Embryonic facial prominence (tissue), 1 donor: ENCODE measurements at regions not wholly inside any gene's neighbourhood (a gene's known extent, or its start where the extent isn't known, plus 50 kb on each side); places are given as distances from the start of the nearest gene placed in this dataset.
"Not testable (repeated sequence)": the region's sequence is repeated elsewhere in the genome, so short reads cannot be mapped to it uniquely, and the experiment has no call there.

ENCODE experiments used
- DNase-seq: peaks from one replicate; pipeline ENCODE4 v3.0.0-alpha.2; 2016; ENCODE audit errors: extremely low spot score

GRCh38 chr11:97544431-97544830, 1154.6 kb downstream of the JRKL start:
- no peak for DNase-seq

- no peak for DNase-seq
These were observed 1158.5 kb downstream of the JRKL start for GRCh38 chr11:97548280-97548679.

- DNase-seq: no peak
These were observed 1167.6 kb downstream of the JRKL start for GRCh38 chr11:97557399-97557798.

- DNase-seq: no peak
These were observed 1178.0 kb downstream of the JRKL start for GRCh38 chr11:97567801-97568200.

- no peak for DNase-seq
These were observed 1180.8 kb downstream of the JRKL start for GRCh38 chr11:97570636-97571035.

- not testable (repeated sequence) for DNase-seq
These were observed 1184.0 kb downstream of the JRKL start for GRCh38 chr11:97573771-97574170.

GRCh38 chr11:97574976-97575665, 1185.3 kb downstream of the JRKL start:
- DNase-seq: no peak

- DNase-seq: no peak
These were observed 1217.6 kb downstream of the JRKL start for GRCh38 chr11:97607291-97608000.

- no peak for DNase-seq
These were observed 1220.2 kb downstream of the JRKL start for GRCh38 chr11:97610000-97610399.

GRCh38 chr11:97610854-97611253, 1221.0 kb downstream of the JRKL start:
- no peak for DNase-seq

GRCh38 chr11:97611345-97611744, 1221.5 kb downstream of the JRKL start:
- DNase-seq: no peak

- DNase-seq: no peak
These were observed 1224.8 kb downstream of the JRKL start for GRCh38 chr11:97614606-97615005.

GRCh38 chr11:97615546-97615945, 1225.7 kb downstream of the JRKL start:
- DNase-seq: no peak

- no peak for DNase-seq
These were observed 1227.2 kb downstream of the JRKL start for GRCh38 chr11:97617031-97617430.

- no peak for DNase-seq
These were observed 1230.2 kb downstream of the JRKL start for GRCh38 chr11:97620007-97620406.

GRCh38 chr11:97621282-97621681, 1231.5 kb downstream of the JRKL start:
- DNase-seq: no peak

GRCh38 chr11:97622795-97623194, 1233.0 kb downstream of the JRKL start:
- DNase-seq: no peak

GRCh38 chr11:97636741-97637140, 1246.9 kb downstream of the JRKL start:
- not testable (repeated sequence) for DNase-seq

GRCh38 chr11:97637701-97638100, 1247.9 kb downstream of the JRKL start:
- no peak for DNase-seq

GRCh38 chr11:97638641-97639224, 1248.9 kb downstream of the JRKL start:
- DNase-seq: no peak

GRCh38 chr11:97641988-97642387, 1252.2 kb downstream of the JRKL start:
- no peak for DNase-seq

GRCh38 chr11:97645736-97646135, 1255.9 kb downstream of the JRKL start:
- no peak for DNase-seq

GRCh38 chr11:97656356-97656755, 1266.5 kb downstream of the JRKL start:
- DNase-seq: no peak
